ENCODE measurements at regions not wholly inside any gene's neighbourhood (a gene's known extent, or its start where the extent isn't known, plus 50 kb on each side); places are given as distances from the start of the nearest gene placed in this dataset.
"Not testable (repeated sequence)": the region's sequence is repeated elsewhere in the genome, so short reads cannot be mapped to it uniquely, and the experiment has no call there.

DNA sequence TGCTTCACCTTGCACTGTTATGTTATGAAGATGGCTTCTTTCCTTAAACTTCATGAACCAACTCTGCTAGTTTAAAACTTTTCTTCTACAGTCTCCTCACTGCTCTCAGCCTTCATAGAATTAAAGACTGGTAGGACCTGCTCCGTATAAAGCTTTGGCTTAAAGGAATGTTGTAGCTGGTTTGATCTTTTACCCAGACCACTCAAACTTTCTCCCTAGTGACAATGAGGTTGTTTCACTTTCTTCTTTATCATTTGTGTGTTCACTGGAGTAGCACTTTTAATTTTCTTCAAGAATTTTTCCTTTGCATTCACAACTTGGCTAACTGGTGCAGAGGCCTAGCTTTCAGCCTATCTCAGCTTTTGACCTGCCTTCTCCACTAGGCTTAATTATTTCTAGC lies 316.4 kb upstream of the RNF32 start:
- no peaks in the 10 kb centered on the region for H3K27me3 ChIP-seq (ENCODE audit: control insufficient read depth, insufficient read depth, low read length)
- no peak overlapping the region for H3K4me3 ChIP-seq (ENCODE audit: low read length)
- no peak overlapping the region for H3K27ac ChIP-seq (ENCODE audit: low read length)
- H3K9me3 ChIP-seq (ENCODE audit: control insufficient read depth, low read depth, low read length): no peaks in the 10 kb centered on the region
- no peak for DNase-seq
- no peaks in the 10 kb centered on the region for H3K36me3 ChIP-seq (ENCODE audit: control insufficient read depth, insufficient read depth, low read length)
- no peaks in the 10 kb centered on the region for H3K4me1 ChIP-seq (ENCODE audit: control insufficient read depth, insufficient read depth, low read length)
- WGBS (ENCODE audit: insufficient coverage, low lambda C conversion rate): no CpG with 5 or more reads among the region's 1 CpG

DNA sequence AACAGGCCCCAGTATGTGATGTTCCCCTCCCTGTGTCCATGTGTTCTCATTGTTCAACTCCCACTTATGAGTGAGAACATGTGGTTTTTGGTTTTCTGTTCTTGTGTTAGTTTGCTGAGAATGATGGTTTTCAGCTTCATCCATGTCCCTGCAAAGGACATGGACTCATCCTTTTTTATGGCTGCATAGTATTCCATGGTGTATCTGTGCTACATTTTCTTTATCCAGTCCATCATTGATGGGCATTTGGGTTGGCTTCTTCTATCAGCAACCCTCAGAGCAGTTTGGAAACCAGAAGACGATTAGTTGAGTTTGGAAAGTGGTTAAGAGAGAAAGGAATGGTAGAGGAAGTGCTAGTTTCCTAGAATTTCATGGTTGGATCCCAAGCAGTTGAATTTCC lies 319.1 kb upstream of the RNF32 start:
- not testable (repeated sequence) for H3K27me3 ChIP-seq (ENCODE audit: control insufficient read depth, insufficient read depth, low read length); H3K27ac ChIP-seq (ENCODE audit: low read length); DNase-seq; H3K4me1 ChIP-seq (ENCODE audit: control insufficient read depth, insufficient read depth, low read length); H3K36me3 ChIP-seq (ENCODE audit: control insufficient read depth, insufficient read depth, low read length); H3K4me3 ChIP-seq (ENCODE audit: low read length); H3K9me3 ChIP-seq (ENCODE audit: control insufficient read depth, low read depth, low read length)
- WGBS (ENCODE audit: insufficient coverage, low lambda C conversion rate): 57% methylated on average over 1 of the region's 1 CpG

DNA sequence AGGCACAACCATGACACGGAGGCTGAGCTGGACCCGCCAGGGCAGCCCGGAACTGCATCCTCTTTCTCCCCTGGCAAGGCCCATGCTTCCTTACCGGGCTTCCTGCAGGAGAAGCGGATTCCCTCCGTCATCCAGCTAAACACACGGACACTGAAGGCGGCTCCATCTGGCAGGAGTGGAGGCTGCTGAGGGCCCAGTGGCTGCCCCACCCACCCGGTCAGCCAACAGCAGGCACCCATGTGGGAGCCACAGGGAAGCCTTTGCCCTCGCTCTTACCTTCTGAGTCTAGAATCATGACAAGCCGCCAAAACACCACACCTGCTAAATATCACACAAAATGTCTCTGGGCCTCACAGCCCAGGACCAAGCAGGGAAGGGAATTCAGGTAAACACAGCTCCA lies 321.6 kb upstream of the RNF32 start:
- Histone ChIP-seq H3K9me3 (ENCODE audit: control insufficient read depth, low read depth, low read length) (peaks cover 11% of the 10 kb centered on the region), H3K27me3 (ENCODE audit: control insufficient read depth, insufficient read depth, low read length) (no peaks in the 10 kb centered on the region), H3K4me3 (ENCODE audit: low read length) (no peak overlapping the region), H3K4me1 (ENCODE audit: control insufficient read depth, insufficient read depth, low read length) (no peaks in the 10 kb centered on the region), H3K36me3 (ENCODE audit: control insufficient read depth, insufficient read depth, low read length) (no peaks in the 10 kb centered on the region), H3K27ac (ENCODE audit: low read length) (no peak overlapping the region)
- no peak for DNase-seq
- WGBS (ENCODE audit: insufficient coverage, low lambda C conversion rate): no CpG with 5 or more reads among the region's 11 CpGs

DNA sequence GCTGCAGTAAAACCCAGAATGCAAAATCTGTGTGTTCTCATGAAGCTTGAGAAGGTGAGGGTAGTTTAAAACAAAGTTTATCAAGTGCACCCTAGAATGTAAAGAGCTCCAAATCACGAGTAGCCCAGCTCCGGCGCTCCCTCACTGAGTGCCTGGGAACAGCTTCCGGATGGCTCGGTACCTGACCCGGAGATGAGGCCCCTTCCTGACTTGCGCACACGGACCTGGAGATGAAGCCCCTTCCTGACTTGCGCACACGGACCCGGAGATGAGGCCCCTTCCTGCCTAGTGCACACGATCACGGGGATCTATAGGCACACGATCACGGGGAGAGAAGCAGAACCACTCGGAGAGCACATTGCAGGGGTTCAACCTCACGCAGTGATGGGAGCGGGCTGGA lies 322.1 kb upstream of the RNF32 start:
- H3K4me1 ChIP-seq (ENCODE audit: control insufficient read depth, insufficient read depth, low read length): no peaks in the 10 kb centered on the region
- no peaks in the 10 kb centered on the region for H3K36me3 ChIP-seq (ENCODE audit: control insufficient read depth, insufficient read depth, low read length)
- 93% methylated on average over 3 of the region's 18 CpGs for WGBS (ENCODE audit: insufficient coverage, low lambda C conversion rate)
- H3K9me3 ChIP-seq (ENCODE audit: control insufficient read depth, low read depth, low read length): peaks cover 11% of the 10 kb centered on the region
- no peak for DNase-seq
- no peak overlapping the region for H3K4me3 ChIP-seq (ENCODE audit: low read length)
- no peaks in the 10 kb centered on the region for H3K27me3 ChIP-seq (ENCODE audit: control insufficient read depth, insufficient read depth, low read length)
- no peak overlapping the region for H3K27ac ChIP-seq (ENCODE audit: low read length)

DNA sequence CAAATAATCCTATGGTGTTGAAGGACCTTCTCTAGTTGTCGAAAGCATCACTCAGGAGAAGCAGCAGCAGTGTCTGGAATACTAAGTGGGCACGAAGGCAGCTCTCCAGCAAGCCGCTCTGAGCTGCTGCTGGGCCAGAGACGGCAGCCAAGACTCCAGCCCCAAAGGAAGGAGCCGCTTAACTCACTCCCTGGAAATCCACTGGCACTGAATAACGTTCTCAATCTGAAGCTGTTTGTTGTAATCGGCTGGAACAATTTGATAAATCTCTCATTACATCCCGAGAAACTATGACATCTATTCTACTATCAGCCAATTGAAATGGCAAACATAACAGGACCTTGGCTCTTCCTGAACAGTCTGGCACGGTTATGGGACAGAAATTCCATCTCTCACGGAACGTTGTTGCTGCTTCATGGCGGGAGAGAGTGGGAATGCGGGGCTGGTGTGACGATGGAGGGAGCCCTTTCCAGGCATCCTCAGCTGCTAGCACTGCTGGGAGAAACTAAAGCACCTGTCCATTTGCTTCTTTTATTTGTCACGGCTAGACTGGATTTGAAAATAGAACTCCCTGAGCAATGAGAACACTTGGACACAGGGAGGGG lies 331.5 kb upstream of the RNF32 start:
- Histone ChIP-seq H3K4me3 (ENCODE audit: low read length) (no peak overlapping the region), H3K4me1 (ENCODE audit: control insufficient read depth, insufficient read depth, low read length) (no peaks in the 10 kb centered on the region), H3K27ac (ENCODE audit: low read length) (no peak overlapping the region), H3K36me3 (ENCODE audit: control insufficient read depth, insufficient read depth, low read length) (no peaks in the 10 kb centered on the region), H3K27me3 (ENCODE audit: control insufficient read depth, insufficient read depth, low read length) (no peaks in the 10 kb centered on the region), H3K9me3 (ENCODE audit: control insufficient read depth, low read depth, low read length) (no peaks in the 10 kb centered on the region)
- no peak for DNase-seq
- WGBS (ENCODE audit: insufficient coverage, low lambda C conversion rate): no CpG with 5 or more reads among the region's 15 CpGs

DNA sequence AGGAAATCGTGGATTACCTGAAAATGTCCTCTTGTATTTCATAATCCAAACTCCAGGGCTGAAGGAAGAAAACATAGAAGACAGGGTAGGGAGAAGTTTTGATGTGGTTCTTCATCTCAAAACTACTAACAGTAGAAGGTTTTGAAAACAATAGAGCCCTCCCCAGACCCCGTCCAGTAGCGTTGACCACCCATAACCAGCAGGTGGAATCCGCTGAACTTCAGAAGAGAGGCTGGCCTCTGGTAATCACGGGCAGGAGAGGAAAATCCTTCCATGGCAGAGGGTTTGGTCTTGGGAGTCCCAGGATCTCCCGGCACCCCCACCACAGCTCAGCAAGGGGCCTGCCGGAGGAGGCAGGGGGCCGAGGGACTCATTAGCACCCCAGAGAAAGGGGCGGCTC lies 333.4 kb upstream of the RNF32 start:
- Histone ChIP-seq H3K4me3 (ENCODE audit: low read length) (no peak overlapping the region), H3K9me3 (ENCODE audit: control insufficient read depth, low read depth, low read length) (no peaks in the 10 kb centered on the region), H3K27me3 (ENCODE audit: control insufficient read depth, insufficient read depth, low read length) (no peaks in the 10 kb centered on the region), H3K27ac (ENCODE audit: low read length) (no peak overlapping the region), H3K36me3 (ENCODE audit: control insufficient read depth, insufficient read depth, low read length) (no peaks in the 10 kb centered on the region), H3K4me1 (ENCODE audit: control insufficient read depth, insufficient read depth, low read length) (no peaks in the 10 kb centered on the region)
- no CpG with 5 or more reads among the region's 9 CpGs for WGBS (ENCODE audit: insufficient coverage, low lambda C conversion rate)
- no peak for DNase-seq

DNA sequence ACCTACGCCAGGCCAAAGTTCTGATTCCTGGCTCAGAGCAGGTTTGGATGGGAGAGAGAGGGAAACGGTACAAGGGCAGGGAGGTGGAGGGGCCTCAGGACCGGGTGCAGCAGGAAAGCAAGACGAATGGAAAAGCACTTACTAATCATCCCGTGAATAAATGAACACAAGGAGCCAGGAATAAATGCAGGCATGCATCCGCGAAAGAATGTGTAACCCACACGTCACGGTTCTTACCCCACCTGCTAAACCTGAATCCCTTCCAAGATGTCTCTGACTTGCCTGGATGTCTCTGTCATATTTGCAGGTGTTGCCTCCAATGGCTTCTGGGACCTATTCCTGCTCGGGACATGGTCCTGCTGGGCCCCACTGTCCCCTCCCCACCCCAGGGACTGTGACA lies 335.2 kb upstream of the RNF32 start:
- H3K9me3 ChIP-seq (ENCODE audit: control insufficient read depth, low read depth, low read length): no peaks in the 10 kb centered on the region
- no peaks in the 10 kb centered on the region for H3K36me3 ChIP-seq (ENCODE audit: control insufficient read depth, insufficient read depth, low read length)
- H3K4me3 ChIP-seq (ENCODE audit: low read length): no peak overlapping the region
- no peaks in the 10 kb centered on the region for H3K27me3 ChIP-seq (ENCODE audit: control insufficient read depth, insufficient read depth, low read length)
- no peak for DNase-seq
- no peaks in the 10 kb centered on the region for H3K4me1 ChIP-seq (ENCODE audit: control insufficient read depth, insufficient read depth, low read length)
- H3K27ac ChIP-seq (ENCODE audit: low read length): no peak overlapping the region
- 52% methylated on average over 2 of the region's 10 CpGs for WGBS (ENCODE audit: insufficient coverage, low lambda C conversion rate)

DNA sequence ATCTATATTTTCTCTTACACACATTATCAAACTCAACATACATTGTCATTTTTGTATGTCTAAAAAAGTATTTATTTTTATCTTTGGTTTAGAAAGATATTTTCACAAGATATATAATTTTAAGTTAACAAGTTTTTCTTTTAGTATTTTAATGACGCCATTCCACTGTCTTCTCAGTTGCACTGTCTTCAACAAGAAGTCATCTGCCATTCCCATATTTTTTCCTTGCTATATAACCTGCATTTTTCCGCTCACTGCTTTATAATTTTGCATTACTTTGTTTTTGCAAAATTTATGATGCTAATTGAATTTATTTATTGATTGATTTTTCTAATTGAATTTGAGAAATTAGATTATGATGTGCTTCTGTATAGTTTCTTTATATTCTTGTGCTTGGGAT lies 357.8 kb upstream of the RNF32 start:
- Histone ChIP-seq H3K36me3 (ENCODE audit: control insufficient read depth, insufficient read depth, low read length) (no peaks in the 10 kb centered on the region), H3K27ac (ENCODE audit: low read length) (no peak overlapping the region), H3K4me3 (ENCODE audit: low read length) (no peak overlapping the region), H3K9me3 (ENCODE audit: control insufficient read depth, low read depth, low read length) (peaks cover 3% of the 10 kb centered on the region), H3K27me3 (ENCODE audit: control insufficient read depth, insufficient read depth, low read length) (no peaks in the 10 kb centered on the region), H3K4me1 (ENCODE audit: control insufficient read depth, insufficient read depth, low read length) (no peaks in the 10 kb centered on the region)
- no peak for DNase-seq
- WGBS (ENCODE audit: insufficient coverage, low lambda C conversion rate): 85% methylated on average over 2 of the region's 2 CpGs

DNA sequence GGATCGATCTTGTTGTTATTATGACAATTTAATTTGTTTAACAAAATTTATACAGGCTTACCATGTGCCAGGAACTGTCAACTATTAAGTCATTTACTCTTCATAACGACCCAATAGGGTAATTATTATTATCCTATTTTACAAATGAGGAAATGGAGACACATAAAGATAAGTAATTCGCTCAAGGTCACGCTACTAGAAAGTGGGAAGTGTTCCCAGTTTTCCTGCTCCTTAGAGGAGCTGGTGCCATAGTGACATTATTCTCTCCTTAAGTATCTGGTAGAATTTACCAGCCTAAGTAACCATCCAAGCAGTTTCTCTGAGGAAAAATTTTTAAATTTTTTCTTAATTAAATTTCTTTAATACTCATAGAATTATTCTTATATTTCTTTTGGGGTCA lies 360.9 kb upstream of the RNF32 start:
- no peak for DNase-seq
- H3K4me1 ChIP-seq (ENCODE audit: control insufficient read depth, insufficient read depth, low read length): no peaks in the 10 kb centered on the region
- H3K27me3 ChIP-seq (ENCODE audit: control insufficient read depth, insufficient read depth, low read length): no peaks in the 10 kb centered on the region
- H3K36me3 ChIP-seq (ENCODE audit: control insufficient read depth, insufficient read depth, low read length): no peaks in the 10 kb centered on the region
- H3K4me3 ChIP-seq (ENCODE audit: low read length): no peak overlapping the region
- WGBS (ENCODE audit: insufficient coverage, low lambda C conversion rate): 87% methylated on average over 4 of the region's 4 CpGs
- H3K27ac ChIP-seq (ENCODE audit: low read length): no peak overlapping the region
- peaks cover 3% of the 10 kb centered on the region for H3K9me3 ChIP-seq (ENCODE audit: control insufficient read depth, low read depth, low read length)

DNA sequence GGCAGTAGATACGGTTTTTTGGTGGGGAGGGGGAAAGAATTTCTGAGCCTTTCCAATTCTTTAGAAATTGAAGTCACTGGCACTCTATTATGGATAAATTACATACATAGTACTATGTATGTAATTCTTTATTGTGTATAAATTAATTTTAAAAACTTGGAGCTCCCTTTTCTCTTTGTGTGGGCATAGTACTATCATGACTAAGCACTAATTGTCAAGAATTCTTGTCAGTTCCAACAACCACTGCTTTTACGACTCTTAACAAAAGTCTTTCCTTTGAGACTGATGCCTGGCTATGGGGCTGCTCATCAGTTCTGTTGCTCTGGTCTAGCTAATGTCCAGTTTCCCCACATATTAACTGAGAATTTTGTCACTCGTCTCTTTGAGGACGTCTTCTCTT lies 365.3 kb upstream of the RNF32 start:
- no peaks in the 10 kb centered on the region for H3K27me3 ChIP-seq (ENCODE audit: control insufficient read depth, insufficient read depth, low read length)
- no peak overlapping the region for H3K27ac ChIP-seq (ENCODE audit: low read length)
- no peaks in the 10 kb centered on the region for H3K4me1 ChIP-seq (ENCODE audit: control insufficient read depth, insufficient read depth, low read length)
- H3K4me3 ChIP-seq (ENCODE audit: low read length): no peak overlapping the region
- no peak for DNase-seq
- H3K36me3 ChIP-seq (ENCODE audit: control insufficient read depth, insufficient read depth, low read length): no peaks in the 10 kb centered on the region
- 92% methylated on average over 2 of the region's 4 CpGs for WGBS (ENCODE audit: insufficient coverage, low lambda C conversion rate)
- H3K9me3 ChIP-seq (ENCODE audit: control insufficient read depth, low read depth, low read length): peaks cover 3% of the 10 kb centered on the region

DNA sequence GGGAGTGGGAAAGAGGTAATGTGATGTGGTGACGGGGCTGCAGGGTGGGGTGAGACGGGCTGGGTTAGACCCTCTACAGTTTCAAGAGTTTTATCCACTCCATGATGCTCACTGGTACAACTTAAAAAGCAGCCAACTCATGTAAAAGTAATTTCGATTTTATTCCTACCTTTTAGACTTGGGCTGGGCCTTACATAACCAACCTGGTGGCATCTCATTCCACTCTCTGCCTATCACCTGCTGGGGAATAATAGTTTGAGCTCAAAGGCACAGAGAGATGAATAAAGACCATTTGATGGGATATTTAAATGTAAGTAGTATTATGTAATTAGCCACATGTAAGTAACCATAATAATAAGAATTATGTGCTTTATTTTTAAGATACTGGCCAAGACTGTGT lies 366.0 kb upstream of the RNF32 start:
- Histone ChIP-seq H3K4me3 (ENCODE audit: low read length) (no peak overlapping the region), H3K27ac (ENCODE audit: low read length) (no peak overlapping the region), H3K9me3 (ENCODE audit: control insufficient read depth, low read depth, low read length) (peaks cover 3% of the 10 kb centered on the region), H3K27me3 (ENCODE audit: control insufficient read depth, insufficient read depth, low read length) (no peaks in the 10 kb centered on the region), H3K4me1 (ENCODE audit: control insufficient read depth, insufficient read depth, low read length) (no peaks in the 10 kb centered on the region), H3K36me3 (ENCODE audit: control insufficient read depth, insufficient read depth, low read length) (no peaks in the 10 kb centered on the region)
- WGBS (ENCODE audit: insufficient coverage, low lambda C conversion rate): no CpG with 5 or more reads among the region's 3 CpGs
- DNase-seq: no peak
